GM23338 (cell line): ENCODE measurements at regions not wholly inside any gene's neighbourhood (a gene's known extent, or its start where the extent isn't known, plus 50 kb on each side); places are given as distances from the start of the nearest gene placed in this dataset.

Experiments
- JUNB ChIP-seq: IDR thresholded peaks from one replicate; pipeline ENCODE4 v1.6.1; 2016; ENCODE audit warnings: antibody characterized with exemption; ENCODE audit not compliant: unreplicated experiment
- POLR2AphosphoS5 ChIP-seq: IDR thresholded peaks from 2 replicates; pipeline ENCODE4 v1.6.1; 2016; ENCODE audit warnings: antibody characterized with exemption, low read depth
- TF ChIP-seq, protein P1 (sequence below): IDR thresholded peaks from one replicate; pipeline ENCODE4 v1.6.1; 2018; ENCODE audit warnings: antibody characterized with exemption; ENCODE audit not compliant: unreplicated experiment
- TF ChIP-seq, protein P2 (sequence below), 2 experiments: fragments of 200-600 bp in 1 of 2; sonication (generic) in 1 of 2; conservative IDR thresholded peaks; 2 replicates each; pipeline versions ENCODE4 v1.5.1 to v1.6.1; 2016 to 2017; ENCODE audit warnings: antibody characterized with exemption in 2 of 2, low read depth in 2 of 2, mild to moderate bottlenecking in 2 of 2, moderate library complexity in 1 of 2

GRCh38 chr14:35220920-35221319 is 71.3 kb upstream of the PSMA6 start:
- TF ChIP-seq, protein P1, sequence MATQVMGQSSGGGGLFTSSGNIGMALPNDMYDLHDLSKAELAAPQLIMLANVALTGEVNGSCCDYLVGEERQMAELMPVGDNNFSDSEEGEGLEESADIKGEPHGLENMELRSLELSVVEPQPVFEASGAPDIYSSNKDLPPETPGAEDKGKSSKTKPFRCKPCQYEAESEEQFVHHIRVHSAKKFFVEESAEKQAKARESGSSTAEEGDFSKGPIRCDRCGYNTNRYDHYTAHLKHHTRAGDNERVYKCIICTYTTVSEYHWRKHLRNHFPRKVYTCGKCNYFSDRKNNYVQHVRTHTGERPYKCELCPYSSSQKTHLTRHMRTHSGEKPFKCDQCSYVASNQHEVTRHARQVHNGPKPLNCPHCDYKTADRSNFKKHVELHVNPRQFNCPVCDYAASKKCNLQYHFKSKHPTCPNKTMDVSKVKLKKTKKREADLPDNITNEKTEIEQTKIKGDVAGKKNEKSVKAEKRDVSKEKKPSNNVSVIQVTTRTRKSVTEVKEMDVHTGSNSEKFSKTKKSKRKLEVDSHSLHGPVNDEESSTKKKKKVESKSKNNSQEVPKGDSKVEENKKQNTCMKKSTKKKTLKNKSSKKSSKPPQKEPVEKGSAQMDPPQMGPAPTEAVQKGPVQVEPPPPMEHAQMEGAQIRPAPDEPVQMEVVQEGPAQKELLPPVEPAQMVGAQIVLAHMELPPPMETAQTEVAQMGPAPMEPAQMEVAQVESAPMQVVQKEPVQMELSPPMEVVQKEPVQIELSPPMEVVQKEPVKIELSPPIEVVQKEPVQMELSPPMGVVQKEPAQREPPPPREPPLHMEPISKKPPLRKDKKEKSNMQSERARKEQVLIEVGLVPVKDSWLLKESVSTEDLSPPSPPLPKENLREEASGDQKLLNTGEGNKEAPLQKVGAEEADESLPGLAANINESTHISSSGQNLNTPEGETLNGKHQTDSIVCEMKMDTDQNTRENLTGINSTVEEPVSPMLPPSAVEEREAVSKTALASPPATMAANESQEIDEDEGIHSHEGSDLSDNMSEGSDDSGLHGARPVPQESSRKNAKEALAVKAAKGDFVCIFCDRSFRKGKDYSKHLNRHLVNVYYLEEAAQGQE, result no peak
- TF ChIP-seq, protein P2, sequence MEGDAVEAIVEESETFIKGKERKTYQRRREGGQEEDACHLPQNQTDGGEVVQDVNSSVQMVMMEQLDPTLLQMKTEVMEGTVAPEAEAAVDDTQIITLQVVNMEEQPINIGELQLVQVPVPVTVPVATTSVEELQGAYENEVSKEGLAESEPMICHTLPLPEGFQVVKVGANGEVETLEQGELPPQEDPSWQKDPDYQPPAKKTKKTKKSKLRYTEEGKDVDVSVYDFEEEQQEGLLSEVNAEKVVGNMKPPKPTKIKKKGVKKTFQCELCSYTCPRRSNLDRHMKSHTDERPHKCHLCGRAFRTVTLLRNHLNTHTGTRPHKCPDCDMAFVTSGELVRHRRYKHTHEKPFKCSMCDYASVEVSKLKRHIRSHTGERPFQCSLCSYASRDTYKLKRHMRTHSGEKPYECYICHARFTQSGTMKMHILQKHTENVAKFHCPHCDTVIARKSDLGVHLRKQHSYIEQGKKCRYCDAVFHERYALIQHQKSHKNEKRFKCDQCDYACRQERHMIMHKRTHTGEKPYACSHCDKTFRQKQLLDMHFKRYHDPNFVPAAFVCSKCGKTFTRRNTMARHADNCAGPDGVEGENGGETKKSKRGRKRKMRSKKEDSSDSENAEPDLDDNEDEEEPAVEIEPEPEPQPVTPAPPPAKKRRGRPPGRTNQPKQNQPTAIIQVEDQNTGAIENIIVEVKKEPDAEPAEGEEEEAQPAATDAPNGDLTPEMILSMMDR (conservative IDR thresholded peaks at IDR 0.05; ENCODE audit: low read depth in 2 of 2), result no peak
- TF ChIP-seq POLR2AphosphoS5 (no peak), JUNB (no peak)
